ENCODE measurements at regions not wholly inside any gene's neighbourhood (a gene's known extent, or its start where the extent isn't known, plus 50 kb on each side); places are given as distances from the start of the nearest gene placed in this dataset.

- TF ChIP-seq, protein P1, sequence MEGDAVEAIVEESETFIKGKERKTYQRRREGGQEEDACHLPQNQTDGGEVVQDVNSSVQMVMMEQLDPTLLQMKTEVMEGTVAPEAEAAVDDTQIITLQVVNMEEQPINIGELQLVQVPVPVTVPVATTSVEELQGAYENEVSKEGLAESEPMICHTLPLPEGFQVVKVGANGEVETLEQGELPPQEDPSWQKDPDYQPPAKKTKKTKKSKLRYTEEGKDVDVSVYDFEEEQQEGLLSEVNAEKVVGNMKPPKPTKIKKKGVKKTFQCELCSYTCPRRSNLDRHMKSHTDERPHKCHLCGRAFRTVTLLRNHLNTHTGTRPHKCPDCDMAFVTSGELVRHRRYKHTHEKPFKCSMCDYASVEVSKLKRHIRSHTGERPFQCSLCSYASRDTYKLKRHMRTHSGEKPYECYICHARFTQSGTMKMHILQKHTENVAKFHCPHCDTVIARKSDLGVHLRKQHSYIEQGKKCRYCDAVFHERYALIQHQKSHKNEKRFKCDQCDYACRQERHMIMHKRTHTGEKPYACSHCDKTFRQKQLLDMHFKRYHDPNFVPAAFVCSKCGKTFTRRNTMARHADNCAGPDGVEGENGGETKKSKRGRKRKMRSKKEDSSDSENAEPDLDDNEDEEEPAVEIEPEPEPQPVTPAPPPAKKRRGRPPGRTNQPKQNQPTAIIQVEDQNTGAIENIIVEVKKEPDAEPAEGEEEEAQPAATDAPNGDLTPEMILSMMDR (IDR thresholded peaks at IDR 0.05): no peak
- no peaks in the 10 kb centered on the region for H3K36me3 Mint-ChIP-seq (ENCODE audit: low read depth)
- no peaks in the 10 kb centered on the region for H3K27me3 Mint-ChIP-seq (ENCODE audit: low read depth, poor library complexity)
- DNase-seq: no peak
- peaks cover 18% of the 10 kb centered on the region for H3K4me1 Mint-ChIP-seq
- H3K4me3 Mint-ChIP-seq: no peak overlapping the region
- no peak overlapping the region for H3K27ac Mint-ChIP-seq
- H3K9me3 Mint-ChIP-seq: no peaks in the 10 kb centered on the region
These were observed 226.3 kb upstream of the SPOPL start for GRCh38 chr2:138275292-138275690.

GRCh38 chr2:138275881-138276280 is 225.7 kb upstream of the SPOPL start:
- TF ChIP-seq, protein P1 (IDR thresholded peaks at IDR 0.05): no peak
- Mint-ChIP-seq H3K4me3 (no peak overlapping the region), H3K36me3 (ENCODE audit: low read depth) (no peaks in the 10 kb centered on the region), H3K9me3 (no peaks in the 10 kb centered on the region), H3K4me1 (peaks cover 18% of the 10 kb centered on the region), H3K27me3 (ENCODE audit: low read depth, poor library complexity) (no peaks in the 10 kb centered on the region), H3K27ac (no peak overlapping the region)
- DNase-seq: no peak

DNA sequence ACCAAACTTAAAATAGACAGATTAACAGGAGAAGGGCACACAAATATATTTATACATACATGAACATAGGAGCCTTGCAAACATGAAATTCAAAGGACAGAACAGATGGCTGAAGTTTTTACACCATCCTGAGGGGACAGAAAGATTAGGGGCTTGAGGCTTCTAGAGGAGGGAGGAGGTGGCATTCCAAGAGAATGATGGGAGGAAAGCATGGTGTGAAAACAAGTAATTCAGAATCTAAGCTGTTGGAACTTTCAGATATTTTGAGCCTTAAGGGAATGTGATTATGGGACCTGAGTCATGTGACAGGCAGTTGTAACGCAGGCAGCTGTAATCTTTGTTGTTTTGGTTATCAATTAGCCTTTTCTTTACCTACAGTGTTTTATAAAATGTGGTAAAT is 225.2 kb upstream of the SPOPL start:
- no peak overlapping the region for H3K4me3 Mint-ChIP-seq
- no peaks in the 10 kb centered on the region for H3K9me3 Mint-ChIP-seq
- DNase-seq: no peak
- no peaks in the 10 kb centered on the region for H3K36me3 Mint-ChIP-seq (ENCODE audit: low read depth)
- no peak overlapping the region for H3K27ac Mint-ChIP-seq
- H3K27me3 Mint-ChIP-seq (ENCODE audit: low read depth, poor library complexity): no peaks in the 10 kb centered on the region
- TF ChIP-seq, protein P1 (IDR thresholded peaks at IDR 0.05): no peak
- peaks cover 18% of the 10 kb centered on the region for H3K4me1 Mint-ChIP-seq

DNA sequence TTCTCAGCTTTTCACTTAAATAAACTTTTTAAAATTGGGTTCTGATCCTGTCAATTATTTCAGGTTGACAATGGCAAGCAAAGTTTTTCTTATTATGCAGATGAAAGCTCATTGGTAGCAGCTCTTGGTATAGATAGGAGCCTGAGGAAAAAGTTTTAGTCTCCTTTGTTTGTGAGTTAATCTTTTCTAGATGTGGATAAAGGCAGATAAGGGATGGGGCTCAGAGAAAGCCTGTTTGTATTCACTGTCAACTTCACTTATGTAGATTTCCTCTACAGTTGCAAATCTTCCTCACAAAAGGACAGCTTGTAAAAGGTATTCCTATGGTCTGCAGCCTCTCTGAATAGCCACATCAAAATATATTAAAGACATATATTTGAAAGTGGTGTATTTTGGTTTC is 224.5 kb upstream of the SPOPL start:
- H3K9me3 Mint-ChIP-seq: no peaks in the 10 kb centered on the region
- H3K4me3 Mint-ChIP-seq: no peak overlapping the region
- no peak for DNase-seq
- peaks cover 19% of the 10 kb centered on the region for H3K4me1 Mint-ChIP-seq
- no peak overlapping the region for H3K27ac Mint-ChIP-seq
- TF ChIP-seq, protein P1 (IDR thresholded peaks at IDR 0.05): no peak
- no peaks in the 10 kb centered on the region for H3K36me3 Mint-ChIP-seq (ENCODE audit: low read depth)
- H3K27me3 Mint-ChIP-seq (ENCODE audit: low read depth, poor library complexity): peaks cover under 1% of the 10 kb centered on the region

- H3K4me3 Mint-ChIP-seq: no peak overlapping the region
- no peak for DNase-seq
- H3K4me1 Mint-ChIP-seq: peaks cover 22% of the 10 kb centered on the region
- no peaks in the 10 kb centered on the region for H3K36me3 Mint-ChIP-seq (ENCODE audit: low read depth)
- H3K27me3 Mint-ChIP-seq (ENCODE audit: low read depth, poor library complexity): peaks cover 2% of the 10 kb centered on the region
- no peaks in the 10 kb centered on the region for H3K9me3 Mint-ChIP-seq
- no peak overlapping the region for H3K27ac Mint-ChIP-seq
- TF ChIP-seq, protein P1 (IDR thresholded peaks at IDR 0.05): no peak
These were observed 221.7 kb upstream of the SPOPL start for GRCh38 chr2:138279871-138280270.

- Mint-ChIP-seq H3K4me3 (no peak overlapping the region), H3K27ac (no peak overlapping the region), H3K4me1 (peaks cover 11% of the 10 kb centered on the region), H3K36me3 (ENCODE audit: low read depth) (no peaks in the 10 kb centered on the region), H3K27me3 (ENCODE audit: low read depth, poor library complexity) (peaks cover 2% of the 10 kb centered on the region), H3K9me3 (peaks cover 5% of the 10 kb centered on the region)
- TF ChIP-seq, protein P1 (IDR thresholded peaks at IDR 0.05): no peak
- DNase-seq: no peak
These were observed 220.4 kb upstream of the SPOPL start for GRCh38 chr2:138280999-138281695.

Data from nephron progenitor cell (in vitro differentiated cells).